Thyroid gland (tissue), 4 donors: ENCODE measurements at regions not wholly inside any gene's neighbourhood (a gene's known extent, or its start where the extent isn't known, plus 50 kb on each side); places are given as distances from the start of the nearest gene placed in this dataset.
A peak's percentile ranks its signal among the peaks of the same experiment; 100 is the strongest.

ENCODE experiments used
- DNase-seq, 2 donors: peaks; one replicate each; pipeline ENCODE4 v3.0.0-alpha.2; 2019
- H3K27ac ChIP-seq, 3 donors: fragments of 200-600 bp; sonication (generic); 1 replicate in 2 of 3; 2 replicates in 1 of 3; pipeline ENCODE4 v1.5.1; 2016 to 2019; ENCODE audit warnings: mild to moderate bottlenecking in 1 of 3, moderate library complexity in 1 of 3
- H3K27me3 ChIP-seq: fragments of 200-600 bp; sonication (generic); one replicate; pipeline ENCODE4 v1.5.1; 2019
- H3K36me3 ChIP-seq, 2 donors: fragments of 200-600 bp; sonication (generic); one replicate each; pipeline ENCODE4 v1.5.1; 2016 to 2019
- H3K4me1 ChIP-seq, 2 donors: fragments of 200-600 bp; sonication (generic); one replicate each; pipeline ENCODE4 v1.5.1; 2017 to 2019
- H3K4me3 ChIP-seq, 3 donors: fragments of 200-600 bp; sonication (generic); replicated peaks in 1 of 3; 1 replicate in 2 of 3; 2 replicates in 1 of 3; pipeline ENCODE4 v1.5.1; 2016; ENCODE audit warnings: mild to moderate bottlenecking in 1 of 3
- H3K9me3 ChIP-seq: fragments of 200-600 bp; sonication (generic); one replicate; pipeline ENCODE4 v1.5.1; 2017
- POLR2A ChIP-seq, 2 donors: fragments of 450-650 bp; IDR thresholded peaks; one replicate each; pipeline ENCODE4 v1.6.1; 2017; ENCODE audit warnings: antibody characterized with exemption in 2 of 2, mild to moderate bottlenecking in 2 of 2, moderate library complexity in 1 of 2
- WGBS, 2 donors: methylation state at CpG; one replicate each; pipeline ENCODE4 v1.1.5; 2017; 5-methylcytosine and 5-hydroxymethylcytosine counted together
- intact Hi-C: fragments of 100-400 bp; cut with DNase I; formaldehyde crosslinking; loops from one replicate; pipeline ENCODE4 v1.15.1; 2023
- TF ChIP-seq, protein P1 (sequence below), 6 experiments: fragments of 200-600 bp in 3 of 6; fragments of 450-650 bp in 3 of 6; sonication (generic) in 3 of 6; IDR thresholded peaks; one replicate each; pipeline ENCODE4 v1.5.1; 2016 to 2019; ENCODE audit warnings: antibody characterized with exemption in 6 of 6, mild to moderate bottlenecking in 2 of 6, inconsistent platforms in 1 of 6, moderate library complexity in 1 of 6

DNA sequence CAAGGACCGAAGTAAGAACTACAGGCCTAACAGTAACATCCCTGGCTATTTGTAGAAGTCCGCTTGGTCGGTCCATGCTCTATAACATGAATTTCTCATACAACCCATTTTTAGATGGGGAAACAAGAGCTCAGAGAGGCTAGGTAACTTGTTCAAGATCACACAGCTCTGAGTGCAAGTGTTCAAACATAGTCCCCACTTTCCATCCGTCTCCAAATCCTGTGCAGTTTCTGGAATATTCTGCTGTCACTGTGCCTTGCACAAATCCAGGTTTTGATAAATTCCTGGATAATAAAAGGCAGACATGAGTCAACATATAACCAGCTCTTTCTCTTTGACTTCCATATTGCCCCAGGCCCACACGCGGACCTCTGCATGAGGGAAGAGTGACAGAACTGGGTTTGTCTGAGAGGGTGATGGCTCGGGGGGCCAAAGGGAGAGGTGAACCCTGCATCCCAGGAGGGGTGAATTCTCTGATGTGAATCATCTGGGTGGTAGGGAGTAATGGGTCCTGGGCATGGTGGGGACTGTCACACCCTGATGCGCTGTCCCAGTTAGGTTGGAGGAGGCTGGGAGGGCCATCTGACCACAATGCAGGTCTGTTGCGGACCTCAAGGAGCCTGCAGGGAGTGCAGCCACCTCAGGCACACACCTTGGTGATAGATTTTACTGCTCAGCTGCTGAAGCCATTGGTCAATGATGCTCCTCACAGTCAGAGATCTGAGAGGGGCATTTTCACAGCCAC, 162.2 kb downstream of the SMAD6 start:
- peaks cover 0 to 15% of the 10 kb centered on the region in 2 donors for H3K4me1 ChIP-seq
- 97 to 98% methylated on average over 9 of the region's 9 CpGs for WGBS, 2 donors
- H3K27ac ChIP-seq: no peak overlapping the region
- H3K27me3 ChIP-seq: no peaks in the 10 kb centered on the region
- H3K36me3 ChIP-seq: no peaks in the 10 kb centered on the region
- TF ChIP-seq, protein P1, sequence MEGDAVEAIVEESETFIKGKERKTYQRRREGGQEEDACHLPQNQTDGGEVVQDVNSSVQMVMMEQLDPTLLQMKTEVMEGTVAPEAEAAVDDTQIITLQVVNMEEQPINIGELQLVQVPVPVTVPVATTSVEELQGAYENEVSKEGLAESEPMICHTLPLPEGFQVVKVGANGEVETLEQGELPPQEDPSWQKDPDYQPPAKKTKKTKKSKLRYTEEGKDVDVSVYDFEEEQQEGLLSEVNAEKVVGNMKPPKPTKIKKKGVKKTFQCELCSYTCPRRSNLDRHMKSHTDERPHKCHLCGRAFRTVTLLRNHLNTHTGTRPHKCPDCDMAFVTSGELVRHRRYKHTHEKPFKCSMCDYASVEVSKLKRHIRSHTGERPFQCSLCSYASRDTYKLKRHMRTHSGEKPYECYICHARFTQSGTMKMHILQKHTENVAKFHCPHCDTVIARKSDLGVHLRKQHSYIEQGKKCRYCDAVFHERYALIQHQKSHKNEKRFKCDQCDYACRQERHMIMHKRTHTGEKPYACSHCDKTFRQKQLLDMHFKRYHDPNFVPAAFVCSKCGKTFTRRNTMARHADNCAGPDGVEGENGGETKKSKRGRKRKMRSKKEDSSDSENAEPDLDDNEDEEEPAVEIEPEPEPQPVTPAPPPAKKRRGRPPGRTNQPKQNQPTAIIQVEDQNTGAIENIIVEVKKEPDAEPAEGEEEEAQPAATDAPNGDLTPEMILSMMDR (IDR thresholded peaks at IDR 0.05): no peak
- no peak for TF ChIP-seq POLR2A (IDR thresholded peaks at IDR 0.05)
- no peak overlapping the region for H3K4me3 ChIP-seq
- no peaks in the 10 kb centered on the region for H3K9me3 ChIP-seq
- no peak for DNase-seq
- intact Hi-C loops: no loop called here

GRCh38 chr15:66864871-66865281, 162.8 kb downstream of the SMAD6 start:
- Histone ChIP-seq H3K36me3 (no peaks in the 10 kb centered on the region), H3K27ac (no peak overlapping the region), H3K4me3 (no peak overlapping the region), H3K27me3 (no peaks in the 10 kb centered on the region), H3K9me3 (no peaks in the 10 kb centered on the region), H3K4me1 (peaks cover 0 to 15% of the 10 kb centered on the region in 2 donors)
- intact Hi-C loops: no loop called here
- 100% methylated on average over 1 of the region's 4 CpGs; no CpG with 5 or more reads in 1 of the 2 donors for WGBS, 2 donors
- DNase-seq: no peak
- TF ChIP-seq, protein P1 (IDR thresholded peaks at IDR 0.05): no peak
- TF ChIP-seq POLR2A (IDR thresholded peaks at IDR 0.05): no peak

GRCh38 chr15:66865622-66866611, 163.9 kb downstream of the SMAD6 start:
- H3K9me3 ChIP-seq: no peaks in the 10 kb centered on the region
- no peak overlapping the region for H3K4me3 ChIP-seq
- TF ChIP-seq, protein P1 (IDR thresholded peaks at IDR 0.05): no peak
- TF ChIP-seq POLR2A (IDR thresholded peaks at IDR 0.05): no peak
- DNase-seq: peak; percentile 69 to 70
- peaks cover 0 to 15% of the 10 kb centered on the region in 2 donors for H3K4me1 ChIP-seq
- H3K36me3 ChIP-seq: no peaks in the 10 kb centered on the region
- WGBS, 2 donors: 59 to 60% methylated on average over 13 to 14 of the region's 15 CpGs
- intact Hi-C loops: no loop called here
- H3K27ac ChIP-seq: no peak overlapping the region
- H3K27me3 ChIP-seq: no peaks in the 10 kb centered on the region

GRCh38 chr15:66866656-66867055, 164.6 kb downstream of the SMAD6 start:
- 88 to 89% methylated on average over 6 of the region's 6 CpGs for WGBS, 2 donors
- Histone ChIP-seq H3K4me3 (no peak overlapping the region), H3K4me1 (peaks cover 0 to 15% of the 10 kb centered on the region in 2 donors), H3K36me3 (no peaks in the 10 kb centered on the region), H3K27ac (no peak overlapping the region), H3K27me3 (no peaks in the 10 kb centered on the region), H3K9me3 (no peaks in the 10 kb centered on the region)
- intact Hi-C loops: no loop called here
- DNase-seq: no peak
- TF ChIP-seq, protein P1 (IDR thresholded peaks at IDR 0.05): no peak
- no peak for TF ChIP-seq POLR2A (IDR thresholded peaks at IDR 0.05)
